K562 (cell line): ENCODE measurements at regions not wholly inside any gene's neighbourhood (a gene's known extent, or its start where the extent isn't known, plus 50 kb on each side); places are given as distances from the start of the nearest gene placed in this dataset.
A peak's percentile ranks its signal among the peaks of the same experiment; 100 is the strongest.

Source experiments
- ARID1B ChIP-seq: fragments of 450-650 bp; IDR thresholded peaks from 2 replicates; pipeline ENCODE4 v1.6.1; 2016; ENCODE audit warnings: antibody characterized with exemption, mild to moderate bottlenecking, inconsistent platforms
- CBX3 ChIP-seq, 2 experiments: IDR thresholded peaks; 1 replicate in 1 of 2; 2 replicates in 1 of 2; pipeline ENCODE4 v1.6.1; 2012; ENCODE audit warnings: inconsistent platforms in 2 of 2, low read length in 2 of 2, borderline replicate concordance in 1 of 2, control low read depth in 1 of 2
- CC2D1A ChIP-seq: fragments of 450-650 bp; IDR thresholded peaks from 2 replicates; pipeline ENCODE4 v1.6.1; 2017; ENCODE audit warnings: mild to moderate bottlenecking
- CGGBP1 ChIP-seq: fragments of 250-450 bp; sonication (Bioruptor Pico); IDR thresholded peaks from 2 replicates; pipeline ENCODE4 v1.9.0; 2021; ENCODE audit warnings: mild to moderate bottlenecking
- CTBP1 ChIP-seq: fragments of 450-650 bp; IDR thresholded peaks from 2 replicates; pipeline ENCODE4 v1.6.1; 2016; ENCODE audit warnings: borderline replicate concordance
- DPF2 ChIP-seq: fragments of 450-650 bp; IDR thresholded peaks from 2 replicates; pipeline ENCODE4 v1.6.1; 2016
- EHMT2 ChIP-seq: fragments of 450-650 bp; IDR thresholded peaks from 2 replicates; pipeline ENCODE4 v1.6.1; 2018; ENCODE audit warnings: antibody characterized with exemption
- HSF4 ChIP-seq: fragments of 250-450 bp; sonication (Bioruptor Pico); IDR thresholded peaks from 2 replicates; pipeline ENCODE4 v2.1.2; 2022; ENCODE audit warnings: mild to moderate bottlenecking, moderate library complexity, borderline replicate concordance
- JUND ChIP-seq, 2 experiments: IDR thresholded peaks; 2 replicates in 1 of 2; 3 replicates in 1 of 2; pipeline ENCODE4 v1.6.1; 2011; ENCODE audit warnings: borderline replicate concordance in 2 of 2, low read depth in 2 of 2, low read length in 2 of 2, improper control_type of control experiment in 1 of 2, missing biosample characterization in 1 of 2, missing genetic modification characterization in 1 of 2, missing genetic modification reagents in 1 of 2
- MCM5 ChIP-seq: fragments of 450-650 bp; IDR thresholded peaks from 2 replicates; pipeline ENCODE4 v1.6.1; 2016; ENCODE audit warnings: low read depth
- MEIS2 ChIP-seq: fragments of 450-650 bp; IDR thresholded peaks from 2 replicates; pipeline ENCODE4 v1.6.1; 2014; ENCODE audit warnings: mild to moderate bottlenecking; ENCODE audit not compliant: partially characterized antibody
- MITF ChIP-seq: IDR thresholded peaks from 2 replicates; pipeline ENCODE4 v1.6.1; 2014; ENCODE audit warnings: antibody characterized with exemption
- NFIX ChIP-seq: fragments of 250-450 bp; sonication (Bioruptor Pico); IDR thresholded peaks from 2 replicates; pipeline ENCODE4 v1.4.0; 2020; ENCODE audit warnings: low read depth, mild to moderate bottlenecking, moderate library complexity
- NR4A1 ChIP-seq, 2 experiments: fragments of 250-450 bp in 1 of 2; fragments of 450-650 bp in 1 of 2; sonication (Bioruptor Pico) in 1 of 2; IDR thresholded peaks; 2 replicates each; pipeline versions ENCODE4 v1.4.0 to v1.6.1; 2016 to 2020; ENCODE audit warnings: mild to moderate bottlenecking in 2 of 2, missing compliant biosample characterization in 1 of 2, missing genetic modification characterization in 1 of 2, moderate library complexity in 1 of 2
- SRF ChIP-seq, 2 experiments: fragments of 250-450, 450-650 bp in 1 of 2; sonication (Bioruptor Pico) in 1 of 2; sonication (generic) in 1 of 2; formaldehyde crosslinking; IDR thresholded peaks; 2 replicates each; pipeline versions ENCODE4 v1.5.0 to v1.5.1; 2020 to 2022; ENCODE audit warnings: mild to moderate bottlenecking in 1 of 2, missing genetic modification reagents in 1 of 2
- SUPT5H ChIP-seq: fragments of 450-650 bp; IDR thresholded peaks from 2 replicates; pipeline ENCODE4 v1.6.1; 2016
- TAF9B ChIP-seq: fragments of 450-650 bp; IDR thresholded peaks from 2 replicates; pipeline ENCODE4 v1.6.1; 2018; ENCODE audit warnings: mild to moderate bottlenecking; ENCODE audit not compliant: partially characterized antibody
- TCF7 ChIP-seq: sonication (generic); IDR thresholded peaks from 2 replicates; pipeline ENCODE4 v1.6.1; 2016; ENCODE audit warnings: antibody characterized with exemption, borderline replicate concordance
- YY1 ChIP-seq, 3 experiments: IDR thresholded peaks; 2 replicates each; pipeline ENCODE4 v1.6.1; 2011; ENCODE audit warnings: low read length in 2 of 3, mild to moderate bottlenecking in 2 of 3, moderate library complexity in 2 of 3, borderline replicate concordance in 1 of 3, control low read depth in 1 of 3, low read depth in 1 of 3; ENCODE audit not compliant: insufficient read depth in 3 of 3, insufficient replicate concordance in 2 of 3, control insufficient read depth in 1 of 3, insufficient read length in 1 of 3; ENCODE audit errors: extremely low read depth in 1 of 3
- ZBTB8A ChIP-seq: fragments of 450-650 bp; IDR thresholded peaks from 2 replicates; pipeline ENCODE4 v1.6.1; 2018; ENCODE audit warnings: mild to moderate bottlenecking, moderate library complexity; ENCODE audit not compliant: partially characterized antibody
- ZC3H11A ChIP-seq: IDR thresholded peaks from 2 replicates; pipeline ENCODE4 v1.6.1; 2012; ENCODE audit warnings: low read depth, low read length, improper control_type of control experiment
- ZNF212 ChIP-seq: fragments of 450-650 bp; formaldehyde crosslinking; IDR thresholded peaks from 2 replicates; pipeline ENCODE4 v1.4.0; 2020; ENCODE audit warnings: mild to moderate bottlenecking
- ZNF384 ChIP-seq: IDR thresholded peaks from 2 replicates; pipeline ENCODE4 v1.6.1; 2012; ENCODE audit warnings: low read depth, low read length, improper control_type of control experiment
- ZSCAN29 ChIP-seq: fragments of 450-650 bp; IDR thresholded peaks from 2 replicates; pipeline ENCODE4 v1.6.1; 2017

- TF ChIP-seq ZNF384 (0 out of 2 replicates have a peak, but pooled peaks have one; percentile 51), YY1 (IDR thresholded peaks at IDR 0.05; ENCODE audit: borderline replicate concordance in 1 of 3, control insufficient read depth in 1 of 3, extremely low read depth in 1 of 3, insufficient read depth in 3 of 3, insufficient read length in 1 of 3, insufficient replicate concordance in 2 of 3, low read depth in 1 of 3, low read length in 2 of 3) (peak; percentile 65 to 93 (median 79)), TAF9B (no peak), CGGBP1 (no peak), MEIS2 (peak; percentile 44), ARID1B (0 out of 2 replicates have a peak, but pooled peaks have one; percentile 28), ZBTB8A (no peak), CTBP1 (peak; percentile 35; the same call in 1 of the 2 replicates), SUPT5H (no peak), ZC3H11A (no peak), HSF4 (CRISPR knock-in tag) (no peak), TCF7 (no peak), SRF (CRISPR knock-in tag; IDR thresholded peaks at IDR 0.05) (peak in 1 of 2 experiments; percentile 92; a peak in 2 of 4 replicates), MITF (no peak), CBX3 (IDR thresholded peaks at IDR 0.05; ENCODE audit: borderline replicate concordance in 1 of 2, low read length in 2 of 2) (0 out of 3 replicates have a peak, but pooled peaks of 1 of the 2 experiments have one; percentile 1), NR4A1 (CRISPR knock-in tag; IDR thresholded peaks at IDR 0.05) (no peak), NR4A1 (tag; IDR thresholded peaks at IDR 0.05) (peak; percentile 75; the same call in 1 of the 2 replicates), ZSCAN29 (no peak), DPF2 (0 out of 2 replicates have a peak, but pooled peaks have one; percentile 29), NFIX (CRISPR knock-in tag) (no peak), CC2D1A (no peak), ZNF212 (0 out of 2 replicates have a peak, but pooled peaks have one; percentile 28), EHMT2 (peak; percentile 73; the same call in 1 of the 2 replicates), JUND (IDR thresholded peaks at IDR 0.05; ENCODE audit: borderline replicate concordance, low read depth, low read length) (no peak), JUND (tag; IDR thresholded peaks at IDR 0.05; ENCODE audit: borderline replicate concordance, low read depth, low read length) (peak; percentile 39; the same call in 2 of the 3 replicates), MCM5 (no peak)
These were observed 54.8 kb upstream of the MBOAT1 start (continued) for GRCh38 chr6:20266851-20267608.
